Heart right ventricle (tissue), 16 donors: ENCODE measurements at regions not wholly inside any gene's neighbourhood (a gene's known extent, or its start where the extent isn't known, plus 50 kb on each side); places are given as distances from the start of the nearest gene placed in this dataset.

Experiments
- ATAC-seq, 8 donors: fragments of 200-7000 bp; cut with Tn5 transposase; one replicate each; pipeline ENCODE4 v1.9.1; 2020; ENCODE audit warnings: mild to moderate bottlenecking in 8 of 8, moderate library complexity in 8 of 8, moderate number of reproducible peaks in 1 of 8
- DNase-seq, 2 donors: peaks; one replicate each; pipeline ENCODE4 v3.0.0-alpha.2; 2020
- H3K27ac ChIP-seq, 10 donors: fragments of 200-600 bp; sonication (generic) in 2 of 10; one replicate each; pipeline versions ENCODE4 v1.5.0 to v1.8.0; 2020 to 2022; ENCODE audit warnings: mild to moderate bottlenecking in 3 of 10
- H3K27me3 ChIP-seq, 7 donors: fragments of 200-600 bp; one replicate each; pipeline ENCODE4 v1.8.0; 2021 to 2022; ENCODE audit warnings: mild to moderate bottlenecking in 2 of 7
- H3K36me3 ChIP-seq, 9 donors: fragments of 200-600 bp; sonication (generic) in 1 of 9; one replicate each; pipeline versions ENCODE4 v1.5.0 to v1.8.0; 2020 to 2022; ENCODE audit warnings: mild to moderate bottlenecking in 2 of 9
- H3K4me1 ChIP-seq, 9 donors: fragments of 200-600 bp; sonication (generic) in 1 of 9; one replicate each; pipeline versions ENCODE4 v1.5.0 to v1.8.0; 2020 to 2022; ENCODE audit warnings: mild to moderate bottlenecking in 4 of 9
- H3K4me3 ChIP-seq, 10 donors: fragments of 200-600 bp; sonication (generic) in 2 of 10; one replicate each; pipeline versions ENCODE4 v1.5.0 to v1.8.0; 2020 to 2022; ENCODE audit warnings: mild to moderate bottlenecking in 7 of 10, moderate library complexity in 2 of 10
- H3K9me3 ChIP-seq, 11 donors: fragments of 200-600 bp in 10 of 11; sonication (generic) in 2 of 11; one replicate each; pipeline versions ENCODE4 v1.5.0 to v1.8.0; 2013 to 2022; ENCODE audit warnings: mild to moderate bottlenecking in 2 of 11, control low read depth in 1 of 11, moderate library complexity in 1 of 11
- CTCF ChIP-seq, 9 donors: fragments of 200-600 bp; sonication (generic) in 2 of 9; IDR thresholded peaks; one replicate each; pipeline versions ENCODE4 v1.5.0 to v1.8.0; 2021 to 2022; ENCODE audit warnings: antibody characterized with exemption in 9 of 9, mild to moderate bottlenecking in 5 of 9, moderate library complexity in 1 of 9
- WGBS, 2 donors: extraction: QIAGEN DNeasy Blood & Tissue Kit; methylation state at CpG; one replicate each; pipeline ENCODE4 v1.1.7; 2013; ENCODE audit warnings: inconsistent platforms in 1 of 2; 5-methylcytosine and 5-hydroxymethylcytosine counted together
- intact Hi-C, 10 donors: fragments of 100-400 bp; cut with DNase I; formaldehyde crosslinking; loops; one replicate each; pipeline versions ENCODE4 v1.11.1 to v1.14.2; 2022
- donor health status: Arrhythmogenic right ventricular cardiomyopathy.
- donor health status: ischemic (EF 13 %, LVEDD 7.1; RV severe dilation, severe dysfunction).
- donor health status: healthy with polysubstance abuse.
- donor health status: DM: no; HTN: yes; CAD: no.
- donor health status: DM: no; HTN: no; CAD: no.
- donor health status: ischemic (EF 25% LVEDD 6.9; RV normal size, moderate dysfunction).
- donor health status: ischemic (EF 25% LVEDD 5.7; RV mildly dilated, moderate dysfunction).
- donor health status: healthy.
- donor health status: DM: yes; HTN: yes; CAD: no.
- donor health status: Ischemic cardiomyopathy.
- donor health status: ischemic (EF 35%, LVEDD 5.7; RV mildly dilated, moderate dysfunction).
- donor health status: nonischemic (EF 11% LVEDD 7.7; RV severe dilation, severe dysfunction).
- donor health status: DM: yes; HTN: yes; CAD: no.
- donor health status: PGD.
- donor health status: ischemic (EF 29% LVEDD 5.4; RV normal size, mild dysfunction).
- donor health status: nonischemic (EF 23%, LVEDD 6.1; RV moderate dilation, normal function).

- no peak for TF ChIP-seq CTCF (IDR thresholded peaks at IDR 0.05)
- DNase-seq (no peak), ATAC-seq (no peak)
- H3K27ac ChIP-seq = no peak overlapping the region
- H3K4me1 ChIP-seq = peaks cover 0 to 50% (median 29%) of the 10 kb centered on the region in 9 donors
- H3K9me3 ChIP-seq = no peaks in the 10 kb centered on the region
- intact Hi-C loops = no loop called here
- H3K4me3 ChIP-seq = no peak overlapping the region
- H3K27me3 ChIP-seq = no peaks in the 10 kb centered on the region
- H3K36me3 ChIP-seq = no peaks in the 10 kb centered on the region
- 73 to 76% methylated on average over 9 of the region's 9 CpGs for WGBS, 2 donors
These were observed 179.5 kb downstream of the SOX4 start for GRCh38 chr6:21772884-21773575.

GRCh38 chr6:21773576-21773968 lies 180.0 kb downstream of the SOX4 start:
- WGBS, 2 donors = 94 to 95% methylated on average over 6 of the region's 6 CpGs
- H3K27ac ChIP-seq = no peak overlapping the region
- peaks cover 0 to 44% (median 24%) of the 10 kb centered on the region in 9 donors for H3K4me1 ChIP-seq
- no peaks in the 10 kb centered on the region for H3K27me3 ChIP-seq
- intact Hi-C loops = no loop called here
- DNase-seq (no peak), ATAC-seq (no peak)
- TF ChIP-seq CTCF (IDR thresholded peaks at IDR 0.05) = no peak
- no peak overlapping the region for H3K4me3 ChIP-seq
- no peaks in the 10 kb centered on the region for H3K36me3 ChIP-seq
- H3K9me3 ChIP-seq = no peaks in the 10 kb centered on the region

GRCh38 chr6:21777846-21778245 lies 184.3 kb downstream of the SOX4 start:
- no peak overlapping the region for H3K27ac ChIP-seq
- H3K4me3 ChIP-seq = no peak overlapping the region
- H3K36me3 ChIP-seq = no peaks in the 10 kb centered on the region
- intact Hi-C loops = no loop called here
- TF ChIP-seq CTCF (IDR thresholded peaks at IDR 0.05) = no peak
- no peaks in the 10 kb centered on the region for H3K27me3 ChIP-seq
- WGBS, 2 donors = 69 to 80% methylated on average over 1 of the region's 1 CpG
- peaks cover 0 to 5% (median 0%) of the 10 kb centered on the region in 9 donors for H3K4me1 ChIP-seq
- no peak for ATAC-seq
- H3K9me3 ChIP-seq = no peaks in the 10 kb centered on the region
- DNase-seq = no peak

GRCh38 chr6:21780141-21780540 lies 186.6 kb downstream of the SOX4 start:
- 67 to 72% methylated on average over 2 of the region's 2 CpGs for WGBS, 2 donors
- H3K4me3 ChIP-seq = no peak overlapping the region
- intact Hi-C loops = no loop called here
- ATAC-seq (no peak), DNase-seq (no peak)
- no peak for TF ChIP-seq CTCF (IDR thresholded peaks at IDR 0.05)
- no peaks in the 10 kb centered on the region for H3K27me3 ChIP-seq
- H3K27ac ChIP-seq = no peak overlapping the region
- H3K9me3 ChIP-seq = no peaks in the 10 kb centered on the region
- no peaks in the 10 kb centered on the region for H3K36me3 ChIP-seq
- no peaks in the 10 kb centered on the region for H3K4me1 ChIP-seq
